ENCODE measurements at regions not wholly inside any gene's neighbourhood (a gene's known extent, or its start where the extent isn't known, plus 50 kb on each side); places are given as distances from the start of the nearest gene placed in this dataset.
"Not testable (repeated sequence)": the region's sequence is repeated elsewhere in the genome, so short reads cannot be mapped to it uniquely, and the experiment has no call there.

- no peaks in the 10 kb centered on the region for H3K4me1 Mint-ChIP-seq
- ATAC-seq (replicated peaks) = no peak
- H3K9me3 Mint-ChIP-seq = no peaks in the 10 kb centered on the region
- no peak overlapping the region for H3K27ac Mint-ChIP-seq
- H3K27me3 Mint-ChIP-seq = peaks cover 5% of the 10 kb centered on the region
- H3K36me3 Mint-ChIP-seq (ENCODE audit: low read depth) = no peaks in the 10 kb centered on the region
- H3K4me3 Mint-ChIP-seq = no peak overlapping the region
These were observed 216.1 kb downstream of the NPHP4 start for GRCh38 chr1:5776035-5776550.

GRCh38 chr1:5774019-5774418 is 218.2 kb downstream of the NPHP4 start:
- Mint-ChIP-seq H3K27ac (no peak overlapping the region), H3K4me3 (no peak overlapping the region), H3K4me1 (no peaks in the 10 kb centered on the region), H3K9me3 (no peaks in the 10 kb centered on the region), H3K36me3 (ENCODE audit: low read depth) (no peaks in the 10 kb centered on the region), H3K27me3 (peaks cover 12% of the 10 kb centered on the region)
- ATAC-seq (replicated peaks) = no peak

GRCh38 chr1:5771788-5772187 is 220.4 kb downstream of the NPHP4 start:
- peaks cover 17% of the 10 kb centered on the region for H3K27me3 Mint-ChIP-seq
- no peak for ATAC-seq (replicated peaks)
- no peaks in the 10 kb centered on the region for H3K9me3 Mint-ChIP-seq
- no peak overlapping the region for H3K4me3 Mint-ChIP-seq
- H3K4me1 Mint-ChIP-seq = no peaks in the 10 kb centered on the region
- H3K36me3 Mint-ChIP-seq (ENCODE audit: low read depth) = no peaks in the 10 kb centered on the region
- H3K27ac Mint-ChIP-seq = no peak overlapping the region

- H3K4me1 Mint-ChIP-seq = no peaks in the 10 kb centered on the region
- peaks cover 20% of the 10 kb centered on the region for H3K27me3 Mint-ChIP-seq
- no peak overlapping the region for H3K27ac Mint-ChIP-seq
- no peak overlapping the region for H3K4me3 Mint-ChIP-seq
- no peaks in the 10 kb centered on the region for H3K9me3 Mint-ChIP-seq
- ATAC-seq (replicated peaks) = no peak
- no peaks in the 10 kb centered on the region for H3K36me3 Mint-ChIP-seq (ENCODE audit: low read depth)
These were observed 221.1 kb downstream of the NPHP4 start for GRCh38 chr1:5770981-5771765.

- no peaks in the 10 kb centered on the region for H3K4me1 Mint-ChIP-seq
- H3K9me3 Mint-ChIP-seq = no peaks in the 10 kb centered on the region
- H3K4me3 Mint-ChIP-seq = no peak overlapping the region
- no peak overlapping the region for H3K27ac Mint-ChIP-seq
- H3K36me3 Mint-ChIP-seq (ENCODE audit: low read depth) = no peaks in the 10 kb centered on the region
- ATAC-seq (replicated peaks) = no peak
- peaks cover 30% of the 10 kb centered on the region for H3K27me3 Mint-ChIP-seq
These were observed 222.5 kb downstream of the NPHP4 start for GRCh38 chr1:5769760-5770159.

GRCh38 chr1:5769146-5769545 is 223.1 kb downstream of the NPHP4 start:
- ATAC-seq (replicated peaks) = no peak

GRCh38 chr1:5768014-5768413 is 224.2 kb downstream of the NPHP4 start:
- no peak overlapping the region for H3K27ac Mint-ChIP-seq
- peaks cover 6% of the 10 kb centered on the region for H3K9me3 Mint-ChIP-seq
- no peaks in the 10 kb centered on the region for H3K4me1 Mint-ChIP-seq
- H3K27me3 Mint-ChIP-seq = peaks cover 34% of the 10 kb centered on the region
- ATAC-seq (replicated peaks) = no peak
- no peaks in the 10 kb centered on the region for H3K36me3 Mint-ChIP-seq (ENCODE audit: low read depth)
- H3K4me3 Mint-ChIP-seq = no peak overlapping the region

More at GRCh38 chr1:5769146-5769545, 223.1 kb downstream of the NPHP4 start:
- Mint-ChIP-seq H3K27me3 (peaks cover 32% of the 10 kb centered on the region), H3K36me3 (ENCODE audit: low read depth) (no peaks in the 10 kb centered on the region), H3K4me3 (no peak overlapping the region), H3K9me3 (no peaks in the 10 kb centered on the region), H3K27ac (no peak overlapping the region), H3K4me1 (no peaks in the 10 kb centered on the region)

GRCh38 chr1:5766996-5767395 is 225.2 kb downstream of the NPHP4 start:
- not testable (repeated sequence) for ATAC-seq (replicated peaks); H3K4me3 Mint-ChIP-seq; H3K27ac Mint-ChIP-seq; H3K4me1 Mint-ChIP-seq; H3K36me3 Mint-ChIP-seq (ENCODE audit: low read depth); H3K9me3 Mint-ChIP-seq
- peaks cover 38% of the 10 kb centered on the region for H3K27me3 Mint-ChIP-seq

GRCh38 chr1:5765997-5766913 is 226.0 kb downstream of the NPHP4 start:
- no peaks in the 10 kb centered on the region for H3K4me1 Mint-ChIP-seq
- H3K27me3 Mint-ChIP-seq = peaks cover 38% of the 10 kb centered on the region
- H3K36me3 Mint-ChIP-seq (ENCODE audit: low read depth) = no peaks in the 10 kb centered on the region
- no peak overlapping the region for H3K4me3 Mint-ChIP-seq
- ATAC-seq (replicated peaks) = no peak
- H3K9me3 Mint-ChIP-seq = peaks cover 6% of the 10 kb centered on the region
- no peak overlapping the region for H3K27ac Mint-ChIP-seq

GRCh38 chr1:5765483-5765882 is 226.7 kb downstream of the NPHP4 start:
- peaks cover 8% of the 10 kb centered on the region for H3K9me3 Mint-ChIP-seq
- no peaks in the 10 kb centered on the region for H3K36me3 Mint-ChIP-seq (ENCODE audit: low read depth)
- no peak overlapping the region for H3K27ac Mint-ChIP-seq
- no peak for ATAC-seq (replicated peaks)
- no peaks in the 10 kb centered on the region for H3K4me1 Mint-ChIP-seq
- no peak overlapping the region for H3K4me3 Mint-ChIP-seq
- peaks cover 32% of the 10 kb centered on the region for H3K27me3 Mint-ChIP-seq

- no peak overlapping the region for H3K27ac Mint-ChIP-seq
- peaks cover 33% of the 10 kb centered on the region for H3K27me3 Mint-ChIP-seq
- peaks cover 9% of the 10 kb centered on the region for H3K9me3 Mint-ChIP-seq
- H3K4me3 Mint-ChIP-seq = no peak overlapping the region
- ATAC-seq (replicated peaks) = no peak
- H3K4me1 Mint-ChIP-seq = no peaks in the 10 kb centered on the region
- H3K36me3 Mint-ChIP-seq (ENCODE audit: low read depth) = no peaks in the 10 kb centered on the region
These were observed 227.3 kb downstream of the NPHP4 start for GRCh38 chr1:5764959-5765358.

- H3K4me1 Mint-ChIP-seq = no peaks in the 10 kb centered on the region
- no peak overlapping the region for H3K27ac Mint-ChIP-seq
- H3K27me3 Mint-ChIP-seq = peaks cover 33% of the 10 kb centered on the region
- no peak for ATAC-seq (replicated peaks)
- H3K9me3 Mint-ChIP-seq = peaks cover 9% of the 10 kb centered on the region
- no peaks in the 10 kb centered on the region for H3K36me3 Mint-ChIP-seq (ENCODE audit: low read depth)
- H3K4me3 Mint-ChIP-seq = no peak overlapping the region
These were observed 227.8 kb downstream of the NPHP4 start for GRCh38 chr1:5764464-5764863.

GRCh38 chr1:5763696-5764370 is 228.4 kb downstream of the NPHP4 start:
- H3K9me3 Mint-ChIP-seq = peaks cover 9% of the 10 kb centered on the region
- H3K36me3 Mint-ChIP-seq (ENCODE audit: low read depth) = no peaks in the 10 kb centered on the region
- H3K4me3 Mint-ChIP-seq = no peak overlapping the region
- no peak overlapping the region for H3K27ac Mint-ChIP-seq
- no peaks in the 10 kb centered on the region for H3K4me1 Mint-ChIP-seq
- peaks cover 35% of the 10 kb centered on the region for H3K27me3 Mint-ChIP-seq
- no peak for ATAC-seq (replicated peaks)

- H3K4me1 Mint-ChIP-seq = no peaks in the 10 kb centered on the region
- no peak overlapping the region for H3K27ac Mint-ChIP-seq
- peaks cover 22% of the 10 kb centered on the region for H3K27me3 Mint-ChIP-seq
- peaks cover 9% of the 10 kb centered on the region for H3K9me3 Mint-ChIP-seq
- ATAC-seq (replicated peaks) = no peak
- H3K4me3 Mint-ChIP-seq = no peak overlapping the region
- no peaks in the 10 kb centered on the region for H3K36me3 Mint-ChIP-seq (ENCODE audit: low read depth)
These were observed 233.2 kb downstream of the NPHP4 start for GRCh38 chr1:5758859-5759578.
